ENCODE measurements at regions not wholly inside any gene's neighbourhood (a gene's known extent, or its start where the extent isn't known, plus 50 kb on each side); places are given as distances from the start of the nearest gene placed in this dataset.

DNA sequence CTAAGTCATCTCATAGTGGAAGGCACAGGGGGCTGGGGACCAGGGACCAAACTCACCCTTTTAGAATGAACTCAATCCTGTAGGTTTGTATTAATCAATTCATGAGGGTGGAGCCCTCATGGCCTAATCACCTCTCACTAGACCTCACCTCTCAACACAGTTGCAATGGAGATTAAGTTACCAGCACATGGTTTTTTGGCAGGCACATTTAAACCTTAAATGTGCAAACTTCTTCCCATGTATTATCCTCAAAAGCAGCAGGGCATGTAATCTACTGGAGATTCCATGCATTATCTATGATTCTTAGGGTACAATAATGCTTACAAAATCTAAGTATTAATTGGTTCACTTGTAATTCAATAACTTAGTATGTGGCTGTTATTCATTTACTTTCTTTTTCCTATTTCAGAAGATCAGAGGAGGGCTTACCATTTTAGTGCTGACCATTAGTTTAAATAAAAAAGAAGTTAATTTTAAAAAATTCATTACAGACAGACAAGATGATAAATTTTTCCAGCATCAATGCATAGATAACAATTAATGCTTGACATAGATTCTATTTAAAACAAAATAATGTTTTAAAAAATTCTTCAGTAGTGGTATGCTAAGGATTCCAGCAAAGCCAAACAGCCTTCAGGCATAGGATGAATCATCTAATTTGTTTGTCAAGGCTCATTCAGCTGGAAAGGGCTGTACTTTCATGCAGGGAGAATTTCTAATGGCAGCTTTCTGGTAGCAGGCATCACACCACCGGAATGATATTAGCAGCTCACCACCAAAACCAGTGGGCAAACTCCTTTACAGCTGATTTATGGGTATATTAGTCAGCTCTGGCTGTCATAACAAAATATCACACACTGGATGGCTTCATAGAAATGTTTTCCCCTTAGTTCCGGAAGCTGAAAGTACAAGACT lies 124.6 kb upstream of the ZNF648 start:
- H3K27me3 ChIP-seq (ENCODE audit: insufficient read depth, low read length): no peaks in the 10 kb centered on the region
- H3K4me3 ChIP-seq (ENCODE audit: low read length in 2 of 2): no peak overlapping the region
- no peaks in the 10 kb centered on the region for H3K36me3 Mint-ChIP-seq
- no peak overlapping the region for H3K27ac Mint-ChIP-seq
- no peaks in the 10 kb centered on the region for H3K4me1 ChIP-seq (ENCODE audit: insufficient read depth, low read length)
- H3K27me3 Mint-ChIP-seq: peaks cover 9 to 11% of the 10 kb centered on the region in 2 donors
- H3K27ac ChIP-seq (ENCODE audit: low read depth, low read length): no peak overlapping the region
- no peak for DNase-seq
- POLR2A ChIA-PET (ENCODE audit: partially characterized antibody): no interaction called here
- no peak overlapping the region for H3K4me3 Mint-ChIP-seq
- intact Hi-C loops (cut with micrococcal nuclease): no loop called here
- no peaks in the 10 kb centered on the region for H3K36me3 ChIP-seq (ENCODE audit: insufficient read depth, low read length)
- no peaks in the 10 kb centered on the region for H3K9me3 Mint-ChIP-seq
- no peaks in the 10 kb centered on the region for H3K9me3 ChIP-seq (ENCODE audit: control insufficient read depth in 1 of 2, low read length in 2 of 2)
- peaks cover 0 to 2% (median 0%) of the 10 kb centered on the region in 4 donors for H3K4me1 Mint-ChIP-seq
- CTCF ChIA-PET (ENCODE audit: partially characterized antibody): no interaction called here

DNA sequence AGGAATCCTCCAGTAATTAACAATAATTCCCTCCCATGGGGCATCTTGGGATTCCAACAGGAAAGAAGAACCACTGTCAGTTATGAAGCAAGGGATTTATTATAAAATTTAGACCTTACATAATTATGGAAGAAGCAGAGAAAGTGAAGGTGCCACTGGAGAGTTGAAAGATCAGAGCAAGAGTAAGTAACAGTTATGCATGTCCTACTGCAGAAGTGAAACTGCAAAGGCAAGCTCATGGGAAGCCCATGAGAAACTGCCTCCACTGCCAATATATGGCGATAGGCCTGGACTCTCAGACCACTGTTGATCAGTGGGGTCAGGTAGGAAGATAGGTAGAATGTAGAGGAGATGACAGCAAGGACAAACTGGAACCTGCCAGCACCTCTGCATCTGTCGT lies 123.6 kb upstream of the ZNF648 start:
- CTCF ChIA-PET (ENCODE audit: partially characterized antibody): interaction anchor here (1.7 kb wide), 1 partner anchor 42 kb away, joined by 4 read pairs; no protein-coding TSS in a partner anchor
- intact Hi-C loops (cut with micrococcal nuclease): no loop called here

DNA sequence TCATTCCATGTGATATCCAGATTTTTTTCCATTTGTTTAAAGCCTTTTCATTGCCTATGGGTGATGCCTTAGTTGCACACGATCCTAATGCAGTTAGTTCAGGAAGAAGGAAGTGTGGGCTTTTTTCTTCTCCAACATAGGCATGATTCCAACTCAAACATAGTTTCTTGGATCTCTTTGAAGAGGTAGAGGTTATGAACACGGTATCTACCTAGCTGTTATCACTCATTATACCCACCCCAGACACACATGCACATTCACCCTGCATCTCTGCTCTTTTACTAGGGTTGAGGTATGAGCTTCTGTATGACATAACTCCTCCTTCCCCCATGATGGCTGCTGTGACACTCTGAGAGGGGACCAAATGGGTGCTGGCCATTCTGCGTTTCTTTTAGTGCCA lies 122.1 kb upstream of the ZNF648 start:
- no peaks in the 10 kb centered on the region for H3K36me3 Mint-ChIP-seq
- DNase-seq: no peak
- H3K9me3 Mint-ChIP-seq: no peaks in the 10 kb centered on the region
- intact Hi-C loops (cut with micrococcal nuclease): no loop called here
- no peaks in the 10 kb centered on the region for H3K36me3 ChIP-seq (ENCODE audit: insufficient read depth, low read length)
- CTCF ChIA-PET (ENCODE audit: partially characterized antibody): interaction anchor here (1.2 to 1.7 kb wide), 3 partner anchors 11 to 40 kb away, joined by 3 to 4 read pairs (median 4); no protein-coding TSS in a partner anchor
- H3K4me3 Mint-ChIP-seq: no peak overlapping the region
- peaks cover 4 to 7% of the 10 kb centered on the region in 2 donors for H3K27me3 Mint-ChIP-seq
- H3K27me3 ChIP-seq (ENCODE audit: insufficient read depth, low read length): no peaks in the 10 kb centered on the region
- no peak overlapping the region for H3K27ac Mint-ChIP-seq
- no peaks in the 10 kb centered on the region for H3K9me3 ChIP-seq (ENCODE audit: control insufficient read depth in 1 of 2, low read length in 2 of 2)
- no peak overlapping the region for H3K4me3 ChIP-seq (ENCODE audit: low read length in 2 of 2)
- no peak overlapping the region for H3K27ac ChIP-seq (ENCODE audit: low read depth, low read length)
- no peaks in the 10 kb centered on the region for H3K4me1 Mint-ChIP-seq
- POLR2A ChIA-PET (ENCODE audit: partially characterized antibody): no interaction called here
- no peaks in the 10 kb centered on the region for H3K4me1 ChIP-seq (ENCODE audit: insufficient read depth, low read length)

More for the DNA sequence above, 123.6 kb upstream of the ZNF648 start:
- Histone ChIP-seq H3K36me3 (ENCODE audit: insufficient read depth, low read length) (no peaks in the 10 kb centered on the region), H3K27me3 (ENCODE audit: insufficient read depth, low read length) (no peaks in the 10 kb centered on the region), H3K4me3 (ENCODE audit: low read length in 2 of 2) (no peak overlapping the region), H3K9me3 (ENCODE audit: control insufficient read depth in 1 of 2, low read length in 2 of 2) (no peaks in the 10 kb centered on the region), H3K27ac (ENCODE audit: low read depth, low read length) (no peak overlapping the region), H3K4me1 (ENCODE audit: insufficient read depth, low read length) (no peaks in the 10 kb centered on the region)
- H3K36me3 Mint-ChIP-seq: no peaks in the 10 kb centered on the region
- POLR2A ChIA-PET (ENCODE audit: partially characterized antibody): no interaction called here
- H3K4me3 Mint-ChIP-seq: no peak overlapping the region
- H3K27me3 Mint-ChIP-seq: peaks cover 8 to 9% of the 10 kb centered on the region in 2 donors
- no peak overlapping the region for H3K27ac Mint-ChIP-seq
- peaks cover 0 to 2% (median 0%) of the 10 kb centered on the region in 4 donors for H3K4me1 Mint-ChIP-seq
- no peaks in the 10 kb centered on the region for H3K9me3 Mint-ChIP-seq
- no peak for DNase-seq

DNA sequence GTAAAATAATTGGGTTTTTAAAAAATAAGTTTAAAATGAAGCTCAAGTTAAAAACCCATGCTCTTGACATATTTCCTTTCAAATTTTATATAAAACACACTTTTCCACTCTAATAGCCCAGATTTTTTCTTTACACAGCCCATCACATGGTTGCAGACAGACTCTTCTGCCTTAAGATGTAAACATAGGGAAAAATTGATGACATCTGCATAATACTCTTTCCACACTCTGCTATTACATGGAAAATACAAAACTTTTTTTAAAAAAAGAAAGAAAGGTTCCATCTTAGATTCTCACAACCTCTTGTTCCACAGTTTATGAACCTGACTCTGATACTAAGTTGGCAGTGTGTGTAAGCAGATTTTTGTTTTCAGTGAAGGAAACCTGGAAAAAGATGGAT lies 120.8 kb upstream of the ZNF648 start:
- H3K27me3 ChIP-seq (ENCODE audit: insufficient read depth, low read length): no peaks in the 10 kb centered on the region
- no peak overlapping the region for H3K4me3 ChIP-seq (ENCODE audit: low read length in 2 of 2)
- H3K36me3 ChIP-seq (ENCODE audit: insufficient read depth, low read length): no peaks in the 10 kb centered on the region
- H3K9me3 Mint-ChIP-seq: no peaks in the 10 kb centered on the region
- H3K27me3 Mint-ChIP-seq: peaks cover 4 to 9% of the 10 kb centered on the region in 2 donors
- no peaks in the 10 kb centered on the region for H3K4me1 ChIP-seq (ENCODE audit: insufficient read depth, low read length)
- no peak overlapping the region for H3K27ac ChIP-seq (ENCODE audit: low read depth, low read length)
- intact Hi-C loops (cut with micrococcal nuclease): no loop called here
- no peaks in the 10 kb centered on the region for H3K36me3 Mint-ChIP-seq
- ChIA-PET CTCF (ENCODE audit: partially characterized antibody) (interaction anchor here (1.0 kb wide), 1 partner anchor 39 kb away, joined by 5 read pairs; no protein-coding TSS in a partner anchor), POLR2A (ENCODE audit: partially characterized antibody) (no interaction called here)
- DNase-seq: no peak
- H3K9me3 ChIP-seq (ENCODE audit: control insufficient read depth in 1 of 2, low read length in 2 of 2): no peaks in the 10 kb centered on the region
- no peak overlapping the region for H3K4me3 Mint-ChIP-seq
- no peaks in the 10 kb centered on the region for H3K4me1 Mint-ChIP-seq
- H3K27ac Mint-ChIP-seq: no peak overlapping the region

DNA sequence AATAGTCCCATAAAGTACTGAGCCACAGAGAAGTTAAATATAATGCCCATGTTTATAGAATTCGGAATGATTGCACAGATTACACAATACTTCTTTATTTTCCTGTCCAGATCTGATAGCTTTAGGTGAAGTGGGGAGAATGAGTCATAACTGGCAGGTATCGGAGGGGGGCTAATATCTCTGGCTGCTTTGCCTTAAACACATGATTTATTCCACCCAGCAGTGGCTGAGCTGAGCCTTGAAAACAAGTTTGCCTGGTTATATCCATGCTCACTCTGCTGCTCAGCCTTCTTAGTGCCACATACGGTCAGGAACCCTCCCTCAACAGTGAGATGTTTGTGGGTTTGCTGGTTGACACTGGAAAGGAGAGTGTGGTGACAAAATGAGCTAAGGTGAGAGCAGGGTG lies 119.7 kb upstream of the ZNF648 start:
- ChIA-PET POLR2A (ENCODE audit: partially characterized antibody) (no interaction called here), CTCF (ENCODE audit: partially characterized antibody) (interaction anchor here (1.0 kb wide), 1 partner anchor 38 kb away, joined by 5 read pairs; no protein-coding TSS in a partner anchor)
- no peaks in the 10 kb centered on the region for H3K4me1 Mint-ChIP-seq
- peaks cover 6 to 9% of the 10 kb centered on the region in 2 donors for H3K27me3 Mint-ChIP-seq
- H3K36me3 ChIP-seq (ENCODE audit: insufficient read depth, low read length): no peaks in the 10 kb centered on the region
- no peaks in the 10 kb centered on the region for H3K9me3 ChIP-seq (ENCODE audit: control insufficient read depth in 1 of 2, low read length in 2 of 2)
- no peak overlapping the region for H3K4me3 Mint-ChIP-seq
- H3K27me3 ChIP-seq (ENCODE audit: insufficient read depth, low read length): no peaks in the 10 kb centered on the region
- H3K27ac ChIP-seq (ENCODE audit: low read depth, low read length): no peak overlapping the region
- no peak for DNase-seq
- no peaks in the 10 kb centered on the region for H3K4me1 ChIP-seq (ENCODE audit: insufficient read depth, low read length)
- no peak overlapping the region for H3K4me3 ChIP-seq (ENCODE audit: low read length in 2 of 2)
- H3K27ac Mint-ChIP-seq: no peak overlapping the region
- intact Hi-C loops (cut with micrococcal nuclease): no loop called here
- peaks cover 0 to 3% (median 0%) of the 10 kb centered on the region in 8 donors for H3K9me3 Mint-ChIP-seq
- no peaks in the 10 kb centered on the region for H3K36me3 Mint-ChIP-seq

DNA sequence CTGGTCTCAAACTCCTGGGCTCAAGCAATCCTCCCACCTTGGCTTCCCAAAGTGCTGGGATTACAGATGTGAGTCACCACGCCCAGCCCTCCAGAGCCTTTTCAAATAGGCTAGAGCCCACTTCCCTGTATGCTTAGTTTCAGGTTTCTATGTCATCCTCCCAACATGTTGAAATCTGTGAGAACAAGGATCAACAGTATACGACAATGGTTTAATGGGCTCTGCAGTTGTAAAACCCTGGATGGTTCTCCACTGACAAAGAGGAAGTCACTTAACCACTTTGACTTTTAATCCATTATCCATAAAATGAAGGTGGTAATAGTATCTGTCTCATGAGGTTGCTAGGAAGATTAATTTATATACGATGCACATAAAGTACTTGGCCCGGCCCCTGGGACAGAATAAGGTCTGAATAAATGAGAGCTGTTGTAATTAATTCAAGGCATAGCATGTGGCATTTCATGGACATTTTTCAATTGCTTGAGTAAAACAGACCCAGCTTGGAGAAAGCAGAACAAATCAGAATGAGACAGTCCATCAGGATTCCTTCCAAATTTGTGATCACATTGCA lies 113.9 kb upstream of the ZNF648 start:
- no peak for DNase-seq
- H3K9me3 Mint-ChIP-seq: peaks cover 0 to 3% (median 0%) of the 10 kb centered on the region in 8 donors
- Histone ChIP-seq H3K4me1 (ENCODE audit: insufficient read depth, low read length) (no peaks in the 10 kb centered on the region), H3K27ac (ENCODE audit: low read depth, low read length) (no peak overlapping the region), H3K4me3 (ENCODE audit: low read length in 2 of 2) (no peak overlapping the region), H3K27me3 (ENCODE audit: insufficient read depth, low read length) (no peaks in the 10 kb centered on the region), H3K36me3 (ENCODE audit: insufficient read depth, low read length) (no peaks in the 10 kb centered on the region), H3K9me3 (ENCODE audit: control insufficient read depth in 1 of 2, low read length in 2 of 2) (no peaks in the 10 kb centered on the region)
- H3K27me3 Mint-ChIP-seq: peaks cover 2 to 5% of the 10 kb centered on the region in 2 donors
- ChIA-PET POLR2A (ENCODE audit: partially characterized antibody) (no interaction called here), CTCF (ENCODE audit: partially characterized antibody) (no interaction called here)
- H3K4me1 Mint-ChIP-seq: no peaks in the 10 kb centered on the region
- no peak overlapping the region for H3K4me3 Mint-ChIP-seq
- intact Hi-C loops (cut with micrococcal nuclease): no loop called here
- no peak overlapping the region for H3K27ac Mint-ChIP-seq
- H3K36me3 Mint-ChIP-seq: no peaks in the 10 kb centered on the region

DNA sequence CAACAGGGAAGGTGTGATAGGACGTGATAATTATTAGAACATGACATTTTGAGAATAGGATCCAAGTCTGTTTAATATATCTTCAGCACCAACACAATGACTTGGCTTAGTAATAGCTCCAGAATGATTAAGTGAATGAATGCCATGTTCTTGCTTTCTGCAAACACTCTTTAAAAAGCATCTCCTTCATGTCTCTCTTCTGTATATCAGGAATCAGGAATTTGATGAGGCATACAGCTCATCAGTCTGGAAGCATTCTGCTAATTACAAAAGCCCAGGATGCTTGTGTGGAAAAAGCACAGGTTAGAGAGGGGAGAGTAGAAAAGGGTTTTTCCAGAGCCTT lies 113.0 kb upstream of the ZNF648 start:
- H3K4me1 ChIP-seq (ENCODE audit: insufficient read depth, low read length): no peaks in the 10 kb centered on the region
- H3K36me3 ChIP-seq (ENCODE audit: insufficient read depth, low read length): no peaks in the 10 kb centered on the region
- H3K27me3 Mint-ChIP-seq: peaks cover 5% of the 10 kb centered on the region in 2 donors
- H3K27me3 ChIP-seq (ENCODE audit: insufficient read depth, low read length): no peaks in the 10 kb centered on the region
- DNase-seq: no peak
- H3K27ac ChIP-seq (ENCODE audit: low read depth, low read length): no peak overlapping the region
- no peaks in the 10 kb centered on the region for H3K4me1 Mint-ChIP-seq
- intact Hi-C loops (cut with micrococcal nuclease): no loop called here
- ChIA-PET CTCF (ENCODE audit: partially characterized antibody) (interaction anchor here (0.7 kb wide), 1 partner anchor 62 kb away, joined by 3 read pairs; no protein-coding TSS in a partner anchor), POLR2A (ENCODE audit: partially characterized antibody) (no interaction called here)
- no peak overlapping the region for H3K4me3 Mint-ChIP-seq
- no peaks in the 10 kb centered on the region for H3K9me3 ChIP-seq (ENCODE audit: control insufficient read depth in 1 of 2, low read length in 2 of 2)
- no peak overlapping the region for H3K4me3 ChIP-seq (ENCODE audit: low read length in 2 of 2)
- no peaks in the 10 kb centered on the region for H3K36me3 Mint-ChIP-seq
- no peak overlapping the region for H3K27ac Mint-ChIP-seq
- H3K9me3 Mint-ChIP-seq: peaks cover 0 to 3% (median 0%) of the 10 kb centered on the region in 8 donors

Measured in CD4-positive, alpha-beta memory T cell (primary cell).